Retinal pigment epithelial cell (primary cell): ENCODE measurements at regions not wholly inside any gene's neighbourhood (a gene's known extent, or its start where the extent isn't known, plus 50 kb on each side); places are given as distances from the start of the nearest gene placed in this dataset.
"Not testable (repeated sequence)": the region's sequence is repeated elsewhere in the genome, so short reads cannot be mapped to it uniquely, and the experiment has no call there.

ENCODE experiments used
- DNase-seq: peaks from one replicate; pipeline ENCODE4 v3.0.0-alpha.2; 2010; ENCODE audit warnings: low read depth
- H3K4me3 ChIP-seq: 2 replicates; pipeline ENCODE4 v1.5.1; 2011; ENCODE audit warnings: mild to moderate bottlenecking, low read length, control low read depth, moderate library complexity
- CTCF ChIP-seq: conservative IDR thresholded peaks from 2 replicates; pipeline ENCODE4 v1.5.1; 2011; ENCODE audit warnings: low read depth, low read length, control low read depth, inconsistent platforms

DNA sequence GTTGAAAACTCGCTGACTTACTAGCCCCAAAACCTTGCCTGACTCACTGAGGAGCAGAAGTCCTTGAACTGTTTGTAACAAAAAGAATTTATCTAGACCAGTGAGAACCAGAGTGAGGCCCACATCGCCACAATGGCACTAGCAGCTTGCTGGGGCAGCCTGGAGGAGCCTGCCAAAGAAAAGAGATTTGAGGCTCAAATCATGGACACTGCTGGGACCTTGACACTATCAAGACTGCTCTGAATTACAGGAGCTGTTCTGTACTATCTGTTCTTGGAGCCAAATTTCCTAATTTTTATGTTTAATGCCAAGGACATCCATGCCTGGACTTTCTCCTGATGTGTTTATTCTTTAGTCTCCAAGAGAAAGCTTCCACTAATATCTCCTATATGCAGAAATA lies 82.0 kb upstream of the JCAD start:
- no peak for TF ChIP-seq CTCF
- no peak for DNase-seq
- H3K4me3 ChIP-seq, result no peak overlapping the region

DNA sequence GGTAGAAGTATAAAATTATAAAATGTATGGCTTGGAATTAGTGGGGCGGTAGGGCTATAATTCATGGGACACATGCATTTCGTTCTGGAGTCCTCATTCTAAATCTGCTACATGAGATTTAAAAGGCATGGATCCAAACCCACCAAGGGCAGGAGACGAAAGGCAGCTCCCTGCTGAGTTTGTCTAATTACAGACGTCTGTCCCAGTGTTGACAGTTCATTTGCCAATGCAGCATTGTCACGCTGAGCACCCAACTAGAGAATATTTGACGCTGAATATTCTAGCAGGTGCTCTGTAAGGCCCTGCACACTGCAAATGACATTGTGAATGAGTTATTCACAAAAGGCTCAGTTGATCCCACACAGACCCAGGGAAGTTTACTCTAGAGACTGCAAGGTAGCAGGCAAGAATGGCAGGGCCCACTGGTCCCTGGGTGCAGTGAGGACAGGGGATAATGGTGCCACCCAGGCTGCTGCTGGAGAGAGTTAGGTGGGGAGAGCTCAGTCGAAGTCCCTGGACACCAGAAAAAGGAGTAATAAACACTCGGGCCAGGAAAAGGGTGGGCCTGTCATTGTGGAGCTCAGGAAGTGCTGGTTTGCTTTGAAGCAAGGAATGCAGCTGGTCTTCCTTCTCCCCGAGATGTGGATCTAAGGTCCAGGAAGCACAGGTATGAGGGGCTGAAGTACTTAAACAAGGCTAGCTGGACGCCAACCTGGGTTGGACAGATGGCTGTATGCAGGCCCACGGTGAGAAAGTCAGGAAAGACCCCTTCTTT lies 75.0 kb upstream of the JCAD start:
- no peak for TF ChIP-seq CTCF
- no peak overlapping the region for H3K4me3 ChIP-seq
- DNase-seq, result no peak

- TF ChIP-seq CTCF, result no peak
- no peak for DNase-seq
- no peak overlapping the region for H3K4me3 ChIP-seq
Measured at GRCh38 chr10:30133198-30133597, 73.8 kb upstream of the JCAD start.

DNA sequence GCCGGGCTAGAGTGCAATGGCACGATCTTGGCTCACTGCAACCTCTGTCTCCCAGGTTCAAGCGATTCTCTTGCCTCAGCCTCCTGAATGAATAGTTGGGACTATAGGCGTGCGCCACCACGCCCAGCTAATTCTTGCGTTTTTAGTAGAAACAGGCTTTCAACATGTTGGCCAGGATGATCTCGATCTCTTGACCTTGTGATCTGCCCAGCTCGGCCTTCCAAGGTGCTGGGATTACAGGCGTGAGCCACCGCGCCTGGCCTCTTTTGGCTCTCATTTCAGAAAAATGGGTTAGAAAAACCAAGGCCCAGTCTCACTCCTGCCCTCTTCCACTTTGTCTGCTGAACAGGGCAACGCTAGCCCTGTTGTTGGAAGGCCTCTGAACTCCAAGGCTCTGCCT lies 72.0 kb upstream of the JCAD start:
- not testable (repeated sequence) for DNase-seq, H3K4me3 ChIP-seq

- H3K4me3 ChIP-seq, DNase-seq: not testable (repeated sequence)
Measured at GRCh38 chr10:30129326-30129725, 69.9 kb upstream of the JCAD start.

- H3K4me3 ChIP-seq, result no peak overlapping the region
- TF ChIP-seq CTCF, result no peak
- DNase-seq, result no peak
Measured at GRCh38 chr10:30127120-30127541, 67.7 kb upstream of the JCAD start.

DNA sequence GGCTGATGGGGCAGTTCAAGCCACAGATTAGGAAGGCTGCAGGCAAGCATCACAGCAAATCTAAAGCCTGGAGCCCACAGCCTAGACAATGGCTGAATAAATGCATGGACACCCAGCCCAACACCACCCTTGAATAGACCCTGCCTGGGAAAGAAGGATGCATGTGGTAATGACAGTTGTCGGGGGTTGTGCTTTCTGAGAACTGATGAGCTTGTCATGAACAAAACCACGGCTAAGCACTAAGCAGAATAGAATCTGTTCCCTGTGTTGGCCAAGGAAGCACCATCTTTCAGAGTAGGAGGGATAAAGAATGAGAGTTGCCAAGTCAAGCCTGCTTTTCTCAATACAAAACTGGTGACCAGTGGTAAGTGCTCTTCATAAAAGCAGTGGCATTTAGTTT lies 66.1 kb upstream of the JCAD start:
- H3K4me3 ChIP-seq, result no peak overlapping the region
- TF ChIP-seq CTCF, result no peak
- DNase-seq, result no peak

DNA sequence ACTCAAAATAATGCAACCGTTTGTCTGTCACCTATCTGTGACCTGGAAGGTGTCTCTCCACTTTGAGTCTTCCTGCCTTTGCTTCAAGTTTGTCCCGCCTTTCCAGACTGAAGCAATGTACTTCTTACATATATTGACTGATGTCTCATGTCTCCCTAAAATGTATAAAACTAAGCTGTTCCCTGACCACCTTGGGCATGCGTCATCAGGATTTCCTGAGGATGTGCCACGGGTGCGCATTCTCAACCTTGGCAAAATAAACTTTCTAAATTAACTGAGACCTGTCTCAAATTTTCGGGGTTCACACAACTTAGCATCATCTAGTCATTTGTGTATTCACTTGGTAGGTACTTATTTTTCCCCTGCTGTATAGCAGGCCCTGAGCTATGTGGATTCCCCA lies 65.3 kb upstream of the JCAD start:
- TF ChIP-seq CTCF, result no peak
- no peak overlapping the region for H3K4me3 ChIP-seq
- no peak for DNase-seq
